AG20443 (cell line): ENCODE measurements at regions not wholly inside any gene's neighbourhood (a gene's known extent, or its start where the extent isn't known, plus 50 kb on each side); places are given as distances from the start of the nearest gene placed in this dataset.

Experiments
- DNase-seq: peaks from one replicate; pipeline ENCODE4 v3.0.0; 2012; ENCODE audit warnings: low spot score, mixed read lengths

DNA sequence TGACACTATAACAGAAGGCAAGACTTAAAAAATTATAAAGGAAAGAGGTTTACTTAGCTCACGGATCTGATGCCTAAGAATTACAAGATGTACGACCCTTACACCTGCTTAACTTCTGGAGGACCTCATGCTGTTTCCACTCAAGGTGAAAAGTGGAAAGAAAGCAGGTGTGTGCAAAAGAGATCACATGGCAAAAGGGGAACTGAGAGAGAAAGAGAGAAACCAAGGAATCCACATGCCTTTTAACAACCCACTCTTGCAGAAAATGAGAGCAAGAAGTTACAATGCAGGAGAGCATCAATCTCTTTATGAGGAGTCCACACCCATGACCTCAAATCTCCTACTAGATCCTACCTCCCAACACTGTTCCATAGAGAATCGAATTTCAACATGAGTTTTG is 2382.2 kb downstream of the TP53TG3F start:
- DNase-seq = no peak

DNA sequence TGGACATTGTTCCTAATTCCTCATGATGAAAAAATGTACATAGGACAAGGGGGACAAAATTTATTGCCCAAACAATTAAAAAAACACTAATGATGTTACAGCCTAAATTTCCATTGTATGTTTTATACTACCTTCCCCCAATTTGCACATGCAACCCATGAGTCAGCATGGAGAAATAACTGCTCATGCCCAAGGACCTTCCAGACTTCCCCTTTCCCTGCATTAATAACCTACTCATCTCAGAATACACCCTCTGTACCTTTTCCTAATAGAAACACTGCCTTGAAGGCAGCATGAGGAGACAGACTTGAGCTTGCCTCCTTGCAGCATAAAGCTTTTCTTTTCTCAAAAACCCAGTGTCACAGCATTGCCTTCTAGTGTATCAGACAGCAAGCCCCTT is 2402.8 kb downstream of the TP53TG3F start:
- DNase-seq = no peak

DNA sequence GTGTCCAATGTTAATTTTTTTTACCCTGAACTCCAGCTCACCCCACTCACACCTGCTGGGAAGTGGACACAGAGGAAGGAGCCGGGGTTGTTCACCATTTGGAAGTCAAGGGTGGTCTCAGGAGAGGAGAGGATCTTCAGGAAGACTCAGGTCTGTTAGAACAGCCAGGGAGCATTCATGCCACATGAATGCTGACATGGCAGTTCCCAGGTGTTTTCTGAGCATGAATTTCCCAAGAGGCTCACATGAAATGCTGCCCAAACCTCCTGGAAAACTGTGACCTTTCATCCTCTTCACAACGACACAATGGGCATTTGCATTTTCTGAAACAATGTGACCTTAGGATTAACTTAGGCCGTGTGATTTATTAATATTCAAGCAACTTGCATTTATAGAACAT is 2409.2 kb downstream of the TP53TG3F start:
- no peak for DNase-seq

DNA sequence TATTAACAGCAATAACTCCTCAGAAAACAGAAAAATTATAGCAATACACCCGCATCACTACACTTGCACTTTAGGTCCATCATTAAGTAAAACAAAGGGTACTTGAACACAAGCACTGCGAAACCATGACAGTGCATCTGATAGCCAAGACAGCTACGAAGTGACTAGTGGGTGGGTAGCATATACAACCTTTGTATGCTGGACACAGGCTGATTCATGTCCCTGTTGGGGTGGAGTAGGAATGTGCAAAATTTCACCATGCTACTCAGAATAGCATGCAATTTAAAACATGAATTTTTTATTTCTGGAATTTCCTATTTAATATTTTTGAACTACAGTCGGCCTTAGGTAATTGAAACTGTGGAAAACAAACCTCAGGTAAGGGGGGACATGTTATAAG is 2414.1 kb downstream of the TP53TG3F start:
- DNase-seq = no peak

DNA sequence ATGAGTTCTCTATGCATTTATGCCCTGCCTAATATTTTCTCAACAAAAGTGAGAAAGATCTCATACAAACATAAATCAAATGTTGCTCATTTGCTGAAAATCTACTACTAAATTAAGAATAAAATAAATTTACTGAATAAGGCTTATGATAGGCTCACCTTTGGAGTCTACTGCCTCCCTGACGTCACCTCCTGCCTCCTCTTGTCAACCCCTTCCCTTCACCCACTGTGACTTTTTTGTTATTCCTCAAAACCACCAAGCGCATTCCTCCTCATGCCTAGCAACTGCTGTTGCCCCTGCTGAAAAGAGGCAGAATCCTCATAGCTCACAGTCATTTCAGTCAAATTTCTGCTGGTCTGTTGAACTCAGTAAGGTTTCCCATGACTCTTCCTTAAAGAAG is 2422.2 kb downstream of the TP53TG3F start:
- no peak for DNase-seq

DNA sequence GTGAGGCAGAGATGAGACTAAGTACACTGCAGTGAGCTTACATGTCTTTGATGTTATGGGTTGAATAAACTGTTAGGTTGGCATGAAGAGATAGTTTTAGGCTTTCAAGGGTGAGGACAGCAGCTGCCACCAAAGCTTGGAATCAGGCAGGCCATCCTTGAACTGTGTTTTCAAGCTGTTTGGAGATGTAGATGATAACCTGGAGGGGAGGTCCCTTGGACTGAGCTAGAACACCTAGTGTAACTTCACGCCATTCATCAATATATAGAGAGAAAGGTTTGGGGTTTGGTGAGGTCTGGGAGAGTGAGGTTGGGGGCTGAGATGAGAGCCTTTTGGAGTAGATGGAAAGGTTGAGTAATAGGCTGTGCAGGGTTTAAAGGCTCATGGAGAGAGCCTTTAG is 2447.0 kb downstream of the TP53TG3F start:
- no peak for DNase-seq

DNA sequence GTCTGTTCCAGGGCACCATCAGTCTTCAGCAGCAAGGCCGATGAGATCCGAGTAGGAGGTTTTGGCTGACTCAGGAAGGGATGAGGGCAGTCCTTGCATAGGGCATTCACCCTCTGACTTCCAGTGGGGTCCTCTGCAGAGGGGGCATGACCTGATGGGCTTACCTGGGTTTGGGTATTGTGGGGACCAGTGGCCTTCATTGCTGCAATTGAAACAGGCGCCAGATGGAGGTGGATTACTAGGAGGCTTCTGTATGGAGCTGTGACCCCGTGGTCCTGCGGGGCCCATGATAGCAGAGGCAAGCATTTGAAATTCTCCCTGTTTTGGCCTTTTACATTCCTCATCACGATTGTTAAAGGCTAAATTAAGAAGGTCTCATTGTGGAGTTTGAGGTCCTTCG is 2448.7 kb downstream of the TP53TG3F start:
- DNase-seq = no peak

DNA sequence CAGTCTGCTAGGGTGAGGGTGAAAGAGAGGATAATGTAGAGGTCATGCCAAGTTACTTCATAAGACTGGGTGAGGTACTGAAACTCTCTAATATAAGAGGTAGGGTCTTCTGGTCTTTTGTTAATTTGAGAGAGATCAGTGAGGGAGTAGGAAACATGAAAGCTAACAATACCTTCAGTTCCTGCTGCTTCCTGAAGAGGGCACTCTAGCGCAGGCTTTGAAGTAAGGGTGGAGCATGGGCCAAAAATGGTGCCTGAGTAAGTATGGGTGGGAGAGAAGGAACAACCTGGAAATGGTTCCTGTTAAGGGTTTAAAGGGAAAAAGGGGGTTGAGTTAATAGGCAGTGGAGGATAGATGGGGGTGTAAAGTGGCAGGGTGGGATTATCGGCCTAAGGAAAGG is 2449.5 kb downstream of the TP53TG3F start:
- no peak for DNase-seq

DNA sequence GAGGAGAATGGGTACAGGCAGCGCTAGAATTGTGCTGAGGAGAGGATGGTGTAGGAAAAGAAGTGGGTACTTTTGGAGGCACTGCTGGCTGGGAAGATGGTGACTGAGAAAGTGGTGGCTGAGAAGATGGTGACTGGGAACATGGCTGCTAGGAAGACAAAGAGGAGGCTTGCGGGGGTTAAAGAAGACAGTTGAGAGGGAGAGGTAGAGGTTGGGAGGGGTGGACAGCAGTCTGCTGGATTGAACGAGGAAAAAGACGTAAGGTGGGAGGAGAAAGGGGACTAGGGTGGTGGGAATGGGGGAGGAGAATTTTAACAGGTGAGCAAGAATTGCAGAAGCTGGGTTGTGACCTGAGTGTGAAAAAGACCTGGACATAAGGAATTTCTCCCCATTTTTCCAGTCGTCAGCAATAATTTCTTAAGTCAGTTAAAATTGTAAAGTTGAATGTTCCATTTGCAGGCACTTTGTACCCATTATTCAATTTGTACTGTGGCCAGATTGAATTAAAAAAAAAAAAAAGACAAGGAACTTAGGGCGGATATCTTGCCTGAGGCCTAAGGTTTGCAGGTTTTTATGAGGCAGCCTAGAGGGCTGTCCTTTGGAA is 2450.0 kb downstream of the TP53TG3F start:
- DNase-seq = no peak

DNA sequence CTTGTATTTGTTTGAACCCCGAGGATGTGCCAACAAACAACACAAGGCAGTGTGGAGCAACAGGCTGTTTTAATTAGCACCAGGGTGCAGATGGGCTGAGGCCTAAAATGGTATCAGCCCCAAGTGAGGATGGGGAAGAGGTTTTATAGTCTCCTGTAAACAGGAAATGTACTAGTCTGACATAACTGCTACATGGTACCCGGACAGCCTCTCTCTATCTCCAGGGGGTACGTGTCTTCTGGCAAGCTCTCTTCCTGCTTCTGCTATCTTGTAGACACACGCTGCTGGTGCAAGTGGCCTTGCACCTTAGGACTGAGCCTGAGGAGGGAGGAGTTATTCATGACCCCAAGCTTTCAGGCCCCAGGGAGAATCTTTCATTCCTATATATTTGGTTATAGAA is 2451.0 kb downstream of the TP53TG3F start:
- DNase-seq = no peak

DNA sequence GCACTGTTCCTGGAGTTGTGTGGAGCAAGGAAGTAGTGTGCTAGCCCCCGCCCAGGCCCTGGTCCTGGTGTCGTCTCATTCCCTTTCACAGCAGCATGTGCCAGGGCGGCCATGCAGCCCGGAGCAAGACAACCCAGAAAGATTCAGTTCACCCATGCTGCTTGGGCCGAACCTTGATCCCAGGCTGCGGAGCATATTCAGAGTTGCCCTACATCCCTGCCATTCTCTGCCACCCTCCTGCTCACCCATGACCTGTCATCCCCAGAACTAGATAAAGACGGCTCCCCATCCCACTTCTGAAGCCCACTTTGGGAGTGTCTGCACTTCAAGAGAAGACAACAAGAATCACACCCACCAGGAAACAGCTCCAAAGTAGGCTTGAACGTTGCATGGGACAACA is 2452.5 kb downstream of the TP53TG3F start:
- no peak for DNase-seq

DNA sequence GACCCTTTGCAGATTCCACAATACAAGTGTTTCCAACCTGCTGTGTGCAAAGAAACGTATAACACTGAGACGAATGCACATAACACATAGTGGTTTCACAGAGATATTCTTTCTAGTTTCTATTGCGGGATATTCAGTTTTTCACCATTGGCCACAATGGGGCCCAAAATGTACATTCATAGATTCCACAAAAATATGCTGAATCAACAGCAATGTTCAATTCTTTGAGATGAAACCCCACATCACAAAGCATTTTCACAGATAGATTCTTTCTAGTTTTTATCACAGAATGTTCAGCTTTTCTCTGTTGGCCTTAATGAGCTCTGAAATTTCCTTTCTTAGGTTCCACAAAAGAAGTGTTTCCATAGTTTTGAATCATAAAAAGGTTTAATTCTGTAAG is 2472.3 kb downstream of the TP53TG3F start:
- DNase-seq = no peak
